ENCODE measurements at regions not wholly inside any gene's neighbourhood (a gene's known extent, or its start where the extent isn't known, plus 50 kb on each side); places are given as distances from the start of the nearest gene placed in this dataset.

- peak overlapping the region; percentile 66; the same call in 1 of the 2 replicates for H3K9ac ChIP-seq
- H3K4me2 ChIP-seq = no peak overlapping the region
- H3K36me3 ChIP-seq (replicated peaks in 1 of 2; ENCODE audit: control insufficient read depth in 1 of 2, insufficient read depth in 2 of 2, low read length in 1 of 2) = no peaks in the 10 kb centered on the region
- TF ChIP-seq TAF1 (IDR thresholded peaks at IDR 0.05; ENCODE audit: borderline replicate concordance, low read depth, low read length) (no peak), SMC3 (IDR thresholded peaks at IDR 0.05; ENCODE audit: low read depth, low read length) (no peak), MAX (IDR thresholded peaks at IDR 0.05; ENCODE audit: low read depth) (no peak), GATA2 (CRISPR knock-in tag; IDR thresholded peaks at IDR 0.05) (no peak), POLR2AphosphoS5 (IDR thresholded peaks at IDR 0.05; ENCODE audit: low read depth, low read length) (no peak), ZBTB33 (IDR thresholded peaks at IDR 0.05; ENCODE audit: borderline replicate concordance, low read depth) (no peak), ELF1 (IDR thresholded peaks at IDR 0.05) (no peak), RXRA (IDR thresholded peaks at IDR 0.05; ENCODE audit: borderline replicate concordance, low read depth) (no peak), FOXM1 (IDR thresholded peaks at IDR 0.05; ENCODE audit: low read depth) (no peak), IRF3 (IDR thresholded peaks at IDR 0.05; ENCODE audit: low read depth, low read length) (no peak), CHD2 (IDR thresholded peaks at IDR 0.05; ENCODE audit: low read length, partially characterized antibody) (no peak), GABPA (IDR thresholded peaks at IDR 0.05; ENCODE audit: low read depth) (no peak), YY1 (IDR thresholded peaks at IDR 0.05; ENCODE audit: low read depth) (no peak), USF1 (IDR thresholded peaks at IDR 0.05; ENCODE audit: borderline replicate concordance, low read depth) (no peak)
- ChIA-PET POLR2A (no interaction called here), CTCF (interaction anchor here (1.3 kb wide), 1 partner anchor 351 kb away, joined by 3 read pairs; no protein-coding TSS in a partner anchor)
- H3F3A ChIP-seq (replicated peaks; ENCODE audit: insufficient read depth) = peaks cover 27% of the 10 kb centered on the region
- H3K9me3 ChIP-seq = no peaks in the 10 kb centered on the region
- H3K79me2 ChIP-seq (ENCODE audit: insufficient read depth) = no peaks in the 10 kb centered on the region
- H2AFZ ChIP-seq (ENCODE audit: low read depth) = 0 out of 2 replicates have a peak overlapping the region, but pooled peaks have one; percentile 5
- H3K27me3 ChIP-seq (ENCODE audit: insufficient read depth) = no peaks in the 10 kb centered on the region
- H4K20me1 ChIP-seq (ENCODE audit: insufficient read depth) = no peaks in the 10 kb centered on the region
- peaks cover 6 to 17% of the 10 kb centered on the region in 2 experiments; a peak in 3 of 4 replicates for H3K4me1 ChIP-seq (ENCODE audit: control insufficient read depth in 1 of 2, insufficient read depth in 2 of 2, low read depth in 1 of 2, low read length in 1 of 2)
- DNase-seq = no peak
- no peak overlapping the region for H3K4me3 ChIP-seq (ENCODE audit: low read depth in 2 of 2, low read length in 1 of 2)
- peak overlapping the region; percentile 95 to 98 for H3K27ac ChIP-seq (ENCODE audit: low read depth in 2 of 2, low read length in 1 of 2)
- no peaks in the 10 kb centered on the region for H3K9me2 ChIP-seq
Observed at GRCh38 chr9:115945009-115945431, 208.6 kb upstream of the PAPPA start.

GRCh38 chr9:115946530-115946929 lies 207.1 kb upstream of the PAPPA start:
- POLR2A ChIA-PET = no interaction called here
- Histone ChIP-seq H3K9ac (no peak overlapping the region), H2AFZ (ENCODE audit: low read depth) (no peak overlapping the region), H3K27ac (ENCODE audit: low read depth in 2 of 2, low read length in 1 of 2) (no peak overlapping the region), H3K27me3 (ENCODE audit: insufficient read depth) (no peaks in the 10 kb centered on the region), H3K36me3 (replicated peaks in 1 of 2; ENCODE audit: control insufficient read depth in 1 of 2, insufficient read depth in 2 of 2, low read length in 1 of 2) (no peaks in the 10 kb centered on the region), H4K20me1 (ENCODE audit: insufficient read depth) (no peaks in the 10 kb centered on the region), H3K4me2 (no peak overlapping the region), H3K4me1 (ENCODE audit: control insufficient read depth in 1 of 2, insufficient read depth in 2 of 2, low read depth in 1 of 2, low read length in 1 of 2) (peaks cover 6 to 17% of the 10 kb centered on the region in 2 experiments; a peak in 3 of 4 replicates), H3F3A (replicated peaks; ENCODE audit: insufficient read depth) (peaks cover 16% of the 10 kb centered on the region), H3K79me2 (ENCODE audit: insufficient read depth) (no peaks in the 10 kb centered on the region), H3K9me2 (no peaks in the 10 kb centered on the region), H3K9me3 (no peaks in the 10 kb centered on the region), H3K4me3 (ENCODE audit: low read depth in 2 of 2, low read length in 1 of 2) (no peak overlapping the region)
- WGBS (ENCODE audit: low lambda C conversion rate) = 86% methylated on average over 2 of the region's 2 CpGs
- TF ChIP-seq CTCF (IDR thresholded peaks at IDR 0.05) (no peak), YY1 (IDR thresholded peaks at IDR 0.05; ENCODE audit: low read depth) (no peak), FOSL2 (IDR thresholded peaks at IDR 0.05; ENCODE audit: borderline replicate concordance, low read depth) (no peak), EZH2phosphoT487 (IDR thresholded peaks at IDR 0.05; ENCODE audit: borderline replicate concordance, low read depth) (no peak), NFIC (IDR thresholded peaks at IDR 0.05; ENCODE audit: borderline replicate concordance) (no peak), RXRA (IDR thresholded peaks at IDR 0.05; ENCODE audit: borderline replicate concordance, low read depth) (no peak), SMC3 (IDR thresholded peaks at IDR 0.05; ENCODE audit: low read depth, low read length) (no peak), PBX3 (IDR thresholded peaks at IDR 0.05) (no peak), TCF12 (IDR thresholded peaks at IDR 0.05) (no peak)
- CTCF ChIA-PET = no interaction called here
- DNase-seq = no peak

Measured in SK-N-SH (cell line).